AG10803 (cell line): ENCODE measurements at regions not wholly inside any gene's neighbourhood (a gene's known extent, or its start where the extent isn't known, plus 50 kb on each side); places are given as distances from the start of the nearest gene placed in this dataset.

ENCODE experiments used
- DNase-seq: peaks from one replicate; pipeline ENCODE4 v3.0.0; 2010; ENCODE audit warnings: low read depth
- H3K4me3 ChIP-seq: 2 replicates; pipeline ENCODE4 v1.5.1; 2011; ENCODE audit warnings: mild to moderate bottlenecking, low read length, control low read depth
- CTCF ChIP-seq: conservative IDR thresholded peaks from 2 replicates; pipeline ENCODE4 v1.5.1; 2011; ENCODE audit warnings: mild to moderate bottlenecking, low read length, control low read depth, inconsistent platforms

GRCh38 chrX:149312097-149312496, 193.0 kb downstream of the IDS start:
- no peak for TF ChIP-seq CTCF
- DNase-seq, result no peak

GRCh38 chrX:149302705-149303104, 202.4 kb downstream of the IDS start:
- DNase-seq, result no peak
- no peak for TF ChIP-seq CTCF
- H3K4me3 ChIP-seq, result no peak overlapping the region

More at GRCh38 chrX:149312097-149312496, 193.0 kb downstream of the IDS start:
- H3K4me3 ChIP-seq, result no peak overlapping the region

- no peak for TF ChIP-seq CTCF
- no peak overlapping the region for H3K4me3 ChIP-seq
- DNase-seq, result no peak
Observed at GRCh38 chrX:149298111-149298510, 207.0 kb downstream of the IDS start.

GRCh38 chrX:149296092-149296491, 209.0 kb downstream of the IDS start:
- H3K4me3 ChIP-seq, result no peak overlapping the region
- no peak for DNase-seq
- TF ChIP-seq CTCF, result no peak

GRCh38 chrX:149286940-149287349, 218.2 kb downstream of the IDS start:
- peak; percentile 28 for DNase-seq
- no peak overlapping the region for H3K4me3 ChIP-seq
- TF ChIP-seq CTCF, result peak; percentile 70

- no peak overlapping the region for H3K4me3 ChIP-seq
- no peak for DNase-seq
- no peak for TF ChIP-seq CTCF
Observed at GRCh38 chrX:149284616-149285015, 220.5 kb downstream of the IDS start.

- DNase-seq, result no peak
- TF ChIP-seq CTCF, result no peak
- H3K4me3 ChIP-seq, result no peak overlapping the region
Observed at GRCh38 chrX:149283853-149284252, 221.3 kb downstream of the IDS start.
